HL-60 (cell line): ENCODE measurements at regions not wholly inside any gene's neighbourhood (a gene's known extent, or its start where the extent isn't known, plus 50 kb on each side); places are given as distances from the start of the nearest gene placed in this dataset.
A peak's percentile ranks its signal among the peaks of the same experiment; 100 is the strongest.

Experiments used
- DNase-seq, 2 experiments: peaks; one replicate each; pipeline ENCODE4 v3.0.0-alpha.2; 2010 to 2020; ENCODE audit warnings: low read depth in 1 of 2, low spot score in 1 of 2
- H3K27ac ChIP-seq: fragments of 250-450 bp; sonication (Bioruptor Pico); replicated peaks from 2 replicates; pipeline ENCODE4 v1.5.1; 2020; ENCODE audit warnings: mild to moderate bottlenecking, moderate library complexity
- H3K27me3 ChIP-seq: fragments of 250-450 bp; sonication (Bioruptor Pico); 2 replicates; pipeline ENCODE4 v1.5.1; 2021; ENCODE audit warnings: mild to moderate bottlenecking, moderate library complexity; ENCODE audit not compliant: insufficient read depth, poor library complexity, severe bottlenecking
- H3K4me3 ChIP-seq: replicated peaks from 2 replicates; pipeline ENCODE4 v1.5.1; 2011; ENCODE audit warnings: mild to moderate bottlenecking, control low read depth, low read length; ENCODE audit not compliant: insufficient read depth
- CTCF ChIP-seq: IDR thresholded peaks from one replicate; pipeline ENCODE4 v1.5.1; 2011; ENCODE audit warnings: low read length, control low read depth, inconsistent platforms; ENCODE audit not compliant: insufficient read depth
- GABPA ChIP-seq: IDR thresholded peaks from 2 replicates; pipeline ENCODE4 v1.6.1; 2012; ENCODE audit warnings: low read depth
- POLR2AphosphoS5 ChIP-seq: IDR thresholded peaks from 2 replicates; pipeline ENCODE4 v1.6.1; 2012; ENCODE audit warnings: low read depth
- REST ChIP-seq: IDR thresholded peaks from 2 replicates; pipeline ENCODE4 v1.6.1; 2012; ENCODE audit warnings: low read depth; ENCODE audit not compliant: insufficient replicate concordance
- SPI1 ChIP-seq: IDR thresholded peaks from 2 replicates; pipeline ENCODE4 v1.6.1; 2012; ENCODE audit warnings: low read depth, mild to moderate bottlenecking, borderline replicate concordance

- Histone ChIP-seq H3K4me3 (no peak overlapping the region), H3K27ac (no peak overlapping the region), H3K27me3 (no peaks in the 10 kb centered on the region)
- peak in 1 of 2 experiments; percentile 5 for DNase-seq
- TF ChIP-seq SPI1 (no peak), CTCF (no peak), GABPA (no peak), POLR2AphosphoS5 (no peak), REST (no peak)
Measured at GRCh38 chr21:23016617-23017016, 2018.4 kb downstream of the NCAM2 start.

DNA sequence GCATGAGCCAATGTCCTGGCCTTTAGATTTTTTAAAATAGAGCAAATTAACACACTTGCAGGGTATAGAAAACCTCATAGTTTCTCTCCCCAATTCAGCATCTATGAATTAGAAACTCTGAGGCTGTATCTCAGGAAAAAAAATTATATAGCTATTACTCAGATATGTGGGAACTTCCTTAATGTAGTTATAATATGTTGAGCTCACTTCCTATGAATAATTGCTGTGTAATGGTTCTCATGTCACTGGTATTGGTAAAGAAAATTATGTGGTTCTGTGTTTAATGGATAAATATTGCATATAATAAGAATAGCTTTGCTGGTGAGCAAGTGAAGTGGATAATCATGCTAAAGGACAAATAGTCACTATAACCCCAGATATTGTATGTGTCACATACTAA, 2019.8 kb downstream of the NCAM2 start:
- DNase-seq, result no peak
- Histone ChIP-seq H3K27me3 (no peaks in the 10 kb centered on the region), H3K27ac (no peak overlapping the region), H3K4me3 (no peak overlapping the region)
- TF ChIP-seq GABPA, result no peak
- no peak for TF ChIP-seq POLR2AphosphoS5
- TF ChIP-seq CTCF, result no peak
- no peak for TF ChIP-seq SPI1
- no peak for TF ChIP-seq REST

DNA sequence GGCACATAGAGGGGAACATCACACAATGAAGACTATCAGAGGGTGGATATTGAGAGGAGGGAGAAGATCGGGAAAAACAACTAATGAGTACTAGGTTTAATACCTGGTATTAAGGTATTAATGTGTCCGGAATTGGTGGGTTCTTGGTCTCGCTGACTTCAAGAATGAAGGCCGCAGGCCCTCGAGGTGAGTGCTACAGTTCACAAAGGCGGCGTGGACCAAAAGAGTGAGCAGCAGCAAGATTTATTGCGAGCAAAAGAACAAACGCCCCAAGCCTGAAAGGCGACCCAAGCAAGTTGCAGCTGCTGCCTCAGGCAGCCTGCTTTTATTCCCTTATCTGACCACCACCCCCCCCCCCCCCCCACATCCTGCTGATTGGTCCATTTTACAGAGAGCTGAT, 2022.8 kb downstream of the NCAM2 start:
- no peak overlapping the region for H3K27ac ChIP-seq
- TF ChIP-seq REST, result no peak
- no peak for TF ChIP-seq GABPA
- TF ChIP-seq CTCF, result no peak
- TF ChIP-seq SPI1, result no peak
- TF ChIP-seq POLR2AphosphoS5, result no peak
- no peak overlapping the region for H3K4me3 ChIP-seq
- H3K27me3 ChIP-seq, result no peaks in the 10 kb centered on the region
- DNase-seq, result no peak
